Gastroesophageal sphincter (tissue), 3 donors: ENCODE measurements at regions not wholly inside any gene's neighbourhood (a gene's known extent, or its start where the extent isn't known, plus 50 kb on each side); places are given as distances from the start of the nearest gene placed in this dataset.

ENCODE experiments used
- EP300 ChIP-seq: sonication (generic); formaldehyde crosslinking; IDR thresholded peaks from one replicate; pipeline ENCODE4 v1.6.1; 2017; ENCODE audit warnings: antibody characterized with exemption, mild to moderate bottlenecking
- POLR2A ChIP-seq, 2 donors: fragments of 450-650 bp; IDR thresholded peaks; one replicate each; pipeline ENCODE4 v1.6.1; 2017; ENCODE audit warnings: antibody characterized with exemption in 2 of 2, mild to moderate bottlenecking in 2 of 2, moderate library complexity in 1 of 2
- POLR2AphosphoS5 ChIP-seq: sonication (generic); formaldehyde crosslinking; IDR thresholded peaks from one replicate; pipeline ENCODE4 v1.6.1; 2017; ENCODE audit warnings: antibody characterized with exemption
- TF ChIP-seq, protein P1 (sequence below), 4 experiments: fragments of 200-600 bp in 2 of 4; fragments of 450-650 bp in 2 of 4; sonication (generic) in 1 of 4; IDR thresholded peaks; one replicate each; pipeline ENCODE4 v1.5.1; 2017 to 2019; ENCODE audit warnings: antibody characterized with exemption in 4 of 4, mild to moderate bottlenecking in 2 of 4, moderate library complexity in 2 of 4

- no peak for TF ChIP-seq POLR2AphosphoS5
- TF ChIP-seq, protein P1, sequence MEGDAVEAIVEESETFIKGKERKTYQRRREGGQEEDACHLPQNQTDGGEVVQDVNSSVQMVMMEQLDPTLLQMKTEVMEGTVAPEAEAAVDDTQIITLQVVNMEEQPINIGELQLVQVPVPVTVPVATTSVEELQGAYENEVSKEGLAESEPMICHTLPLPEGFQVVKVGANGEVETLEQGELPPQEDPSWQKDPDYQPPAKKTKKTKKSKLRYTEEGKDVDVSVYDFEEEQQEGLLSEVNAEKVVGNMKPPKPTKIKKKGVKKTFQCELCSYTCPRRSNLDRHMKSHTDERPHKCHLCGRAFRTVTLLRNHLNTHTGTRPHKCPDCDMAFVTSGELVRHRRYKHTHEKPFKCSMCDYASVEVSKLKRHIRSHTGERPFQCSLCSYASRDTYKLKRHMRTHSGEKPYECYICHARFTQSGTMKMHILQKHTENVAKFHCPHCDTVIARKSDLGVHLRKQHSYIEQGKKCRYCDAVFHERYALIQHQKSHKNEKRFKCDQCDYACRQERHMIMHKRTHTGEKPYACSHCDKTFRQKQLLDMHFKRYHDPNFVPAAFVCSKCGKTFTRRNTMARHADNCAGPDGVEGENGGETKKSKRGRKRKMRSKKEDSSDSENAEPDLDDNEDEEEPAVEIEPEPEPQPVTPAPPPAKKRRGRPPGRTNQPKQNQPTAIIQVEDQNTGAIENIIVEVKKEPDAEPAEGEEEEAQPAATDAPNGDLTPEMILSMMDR (IDR thresholded peaks at IDR 0.05), result no peak
- TF ChIP-seq POLR2A (IDR thresholded peaks at IDR 0.05), result no peak
- TF ChIP-seq EP300, result no peak
These were observed 108.6 kb downstream of the BANF2 start for GRCh38 chr20:17808357-17808756.
